SIG-M5 treated with dmso at 0.1 percent for 504 hours (cell line): ENCODE measurements at regions not wholly inside any gene's neighbourhood (a gene's known extent, or its start where the extent isn't known, plus 50 kb on each side); places are given as distances from the start of the nearest gene placed in this dataset.

Experiments used
- DNase-seq: peaks from one replicate; lab custom pipeline; 2025; ENCODE audit not compliant: unreplicated experiment; lab: John Stamatoyannopoulos, UW

- DNase-seq, result no peak
Observed at GRCh38 chr1:214977700-214978374, 104.7 kb upstream of the KCNK2 start.

GRCh38 chr1:214979191-214979590, 103.3 kb upstream of the KCNK2 start:
- no peak for DNase-seq

- DNase-seq, result no peak
Observed at GRCh38 chr1:214980921-214981320, 101.6 kb upstream of the KCNK2 start.

- DNase-seq, result no peak
Observed at GRCh38 chr1:214983126-214983869, 99.2 kb upstream of the KCNK2 start.

GRCh38 chr1:214989341-214989740, 93.2 kb upstream of the KCNK2 start:
- DNase-seq, result no peak

GRCh38 chr1:214990619-214991018, 91.9 kb upstream of the KCNK2 start:
- DNase-seq, result no peak

GRCh38 chr1:214991691-214992315, 90.7 kb upstream of the KCNK2 start:
- no peak for DNase-seq

- no peak for DNase-seq
Observed at GRCh38 chr1:214993419-214993818, 89.1 kb upstream of the KCNK2 start.

GRCh38 chr1:214997685-214998084, 84.9 kb upstream of the KCNK2 start:
- peak; percentile 58 for DNase-seq

- peak; percentile 57 for DNase-seq
Observed at GRCh38 chr1:215001419-215002021, 81.0 kb upstream of the KCNK2 start.

GRCh38 chr1:215002471-215002870, 80.1 kb upstream of the KCNK2 start:
- DNase-seq, result no peak

GRCh38 chr1:215003686-215004085, 78.9 kb upstream of the KCNK2 start:
- no peak for DNase-seq

- no peak for DNase-seq
Observed at GRCh38 chr1:215004121-215004827, 78.3 kb upstream of the KCNK2 start.

GRCh38 chr1:215005078-215005477, 77.5 kb upstream of the KCNK2 start:
- DNase-seq, result no peak

GRCh38 chr1:215005656-215006345, 76.7 kb upstream of the KCNK2 start:
- no peak for DNase-seq

- DNase-seq, result no peak
Observed at GRCh38 chr1:215007880-215008279, 74.7 kb upstream of the KCNK2 start.

GRCh38 chr1:215018555-215018954, 64.0 kb upstream of the KCNK2 start:
- DNase-seq, result no peak

- no peak for DNase-seq
Observed at GRCh38 chr1:215022204-215022603, 60.3 kb upstream of the KCNK2 start.

- DNase-seq, result no peak
Observed at GRCh38 chr1:215022741-215023141, 59.8 kb upstream of the KCNK2 start.

GRCh38 chr1:215023155-215023832, 59.2 kb upstream of the KCNK2 start:
- no peak for DNase-seq
